ENCODE measurements at regions not wholly inside any gene's neighbourhood (a gene's known extent, or its start where the extent isn't known, plus 50 kb on each side); places are given as distances from the start of the nearest gene placed in this dataset.

DNA sequence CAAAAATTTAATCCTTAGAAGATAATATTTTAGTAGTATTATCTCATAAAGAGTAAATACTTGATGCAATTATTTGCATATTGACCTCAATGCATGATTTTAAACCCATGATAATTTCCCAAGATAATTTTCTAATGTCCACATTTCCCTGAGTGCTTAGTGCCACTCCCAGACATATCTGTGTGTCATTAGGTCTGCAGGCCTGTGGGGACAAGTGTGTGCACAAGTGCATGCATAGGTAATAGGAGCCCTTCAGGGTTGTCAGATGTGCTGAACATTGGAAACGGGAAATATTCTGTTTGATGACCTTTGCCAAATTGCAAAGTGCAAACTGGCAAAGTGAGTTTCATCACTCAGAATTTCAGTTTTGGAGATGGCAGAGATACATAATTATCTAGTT lies 369.9 kb downstream of the KLF5 start:
- no peaks in the 10 kb centered on the region for H3K27me3 Mint-ChIP-seq (ENCODE audit: low read depth)
- peaks cover 7% of the 10 kb centered on the region for H3K9me3 Mint-ChIP-seq
- TF ChIP-seq, protein P1, sequence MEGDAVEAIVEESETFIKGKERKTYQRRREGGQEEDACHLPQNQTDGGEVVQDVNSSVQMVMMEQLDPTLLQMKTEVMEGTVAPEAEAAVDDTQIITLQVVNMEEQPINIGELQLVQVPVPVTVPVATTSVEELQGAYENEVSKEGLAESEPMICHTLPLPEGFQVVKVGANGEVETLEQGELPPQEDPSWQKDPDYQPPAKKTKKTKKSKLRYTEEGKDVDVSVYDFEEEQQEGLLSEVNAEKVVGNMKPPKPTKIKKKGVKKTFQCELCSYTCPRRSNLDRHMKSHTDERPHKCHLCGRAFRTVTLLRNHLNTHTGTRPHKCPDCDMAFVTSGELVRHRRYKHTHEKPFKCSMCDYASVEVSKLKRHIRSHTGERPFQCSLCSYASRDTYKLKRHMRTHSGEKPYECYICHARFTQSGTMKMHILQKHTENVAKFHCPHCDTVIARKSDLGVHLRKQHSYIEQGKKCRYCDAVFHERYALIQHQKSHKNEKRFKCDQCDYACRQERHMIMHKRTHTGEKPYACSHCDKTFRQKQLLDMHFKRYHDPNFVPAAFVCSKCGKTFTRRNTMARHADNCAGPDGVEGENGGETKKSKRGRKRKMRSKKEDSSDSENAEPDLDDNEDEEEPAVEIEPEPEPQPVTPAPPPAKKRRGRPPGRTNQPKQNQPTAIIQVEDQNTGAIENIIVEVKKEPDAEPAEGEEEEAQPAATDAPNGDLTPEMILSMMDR (IDR thresholded peaks at IDR 0.05; ENCODE audit: unreplicated experiment in 3 of 3) = no peak
- H3K4me1 Mint-ChIP-seq = peaks cover 4% of the 10 kb centered on the region
- H3K4me3 Mint-ChIP-seq = no peak overlapping the region
- no peaks in the 10 kb centered on the region for H3K36me3 Mint-ChIP-seq (ENCODE audit: low read depth)
- H3K27ac Mint-ChIP-seq = no peak overlapping the region

GRCh38 chr13:73428137-73428536 lies 369.3 kb downstream of the KLF5 start:
- no peaks in the 10 kb centered on the region for H3K36me3 Mint-ChIP-seq (ENCODE audit: low read depth)
- no peak overlapping the region for H3K27ac Mint-ChIP-seq
- peaks cover 7% of the 10 kb centered on the region for H3K9me3 Mint-ChIP-seq
- H3K27me3 Mint-ChIP-seq (ENCODE audit: low read depth) = no peaks in the 10 kb centered on the region
- H3K4me3 Mint-ChIP-seq = no peak overlapping the region
- TF ChIP-seq, protein P1 (IDR thresholded peaks at IDR 0.05; ENCODE audit: unreplicated experiment in 3 of 3) = no peak
- peaks cover 4% of the 10 kb centered on the region for H3K4me1 Mint-ChIP-seq

DNA sequence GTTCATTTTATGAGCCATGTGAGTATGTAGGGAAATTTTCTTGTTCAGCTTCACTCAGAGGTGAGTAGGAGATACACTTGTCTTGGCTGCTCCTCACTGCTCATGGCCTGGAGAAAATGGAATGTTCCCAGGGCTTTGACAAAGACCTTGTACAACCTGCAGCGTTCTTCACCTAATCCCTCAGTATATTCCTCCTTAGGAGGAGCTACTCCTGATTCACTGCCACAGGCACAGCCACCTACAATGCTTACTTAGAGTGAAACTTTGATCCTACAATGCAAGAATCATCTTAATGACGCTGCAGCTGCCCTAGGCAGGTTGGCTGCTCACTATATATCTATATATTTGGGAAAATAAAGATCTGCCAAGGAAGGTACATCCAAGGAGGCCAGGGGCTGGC lies 364.2 kb downstream of the KLF5 start:
- Mint-ChIP-seq H3K4me3 (no peak overlapping the region), H3K4me1 (no peaks in the 10 kb centered on the region), H3K36me3 (ENCODE audit: low read depth) (no peaks in the 10 kb centered on the region)

DNA sequence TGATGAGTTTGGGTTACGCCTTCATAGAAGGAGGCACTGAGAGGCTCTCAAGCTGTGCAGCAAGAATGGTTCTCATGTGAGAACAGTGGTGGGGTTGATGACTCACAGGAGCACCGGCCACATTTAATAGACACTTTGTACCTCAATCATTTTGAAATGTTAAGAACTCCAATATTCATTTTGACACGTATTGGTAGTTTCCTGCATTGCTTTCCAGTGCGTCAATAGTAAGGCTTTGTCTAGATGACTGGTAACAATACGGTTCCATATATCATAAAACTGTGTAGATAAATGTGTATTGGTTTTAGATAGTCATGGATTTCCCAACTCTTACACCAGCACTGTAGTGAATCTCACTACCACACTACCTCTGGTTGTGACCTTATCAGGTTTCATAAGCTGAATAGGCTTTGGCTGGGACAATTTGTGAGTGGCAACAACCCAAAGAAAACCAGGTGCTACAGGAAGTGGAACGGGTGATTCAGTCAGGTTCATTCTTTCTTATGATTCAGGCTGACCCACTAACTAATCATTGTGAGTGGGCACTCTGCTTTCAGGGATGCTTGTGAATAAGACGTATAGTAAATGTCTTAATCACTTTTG lies 362.6 kb downstream of the KLF5 start:
- Mint-ChIP-seq H3K4me1 (no peaks in the 10 kb centered on the region), H3K27ac (no peak overlapping the region), H3K27me3 (ENCODE audit: low read depth) (no peaks in the 10 kb centered on the region), H3K4me3 (no peak overlapping the region), H3K9me3 (no peaks in the 10 kb centered on the region), H3K36me3 (ENCODE audit: low read depth) (no peaks in the 10 kb centered on the region)
- TF ChIP-seq, protein P1 (IDR thresholded peaks at IDR 0.05; ENCODE audit: unreplicated experiment in 3 of 3) = no peak

More for the DNA sequence above, 364.2 kb downstream of the KLF5 start:
- no peak overlapping the region for H3K27ac Mint-ChIP-seq
- TF ChIP-seq, protein P1 (IDR thresholded peaks at IDR 0.05; ENCODE audit: unreplicated experiment in 3 of 3) = no peak
- no peaks in the 10 kb centered on the region for H3K27me3 Mint-ChIP-seq (ENCODE audit: low read depth)
- no peaks in the 10 kb centered on the region for H3K9me3 Mint-ChIP-seq

DNA sequence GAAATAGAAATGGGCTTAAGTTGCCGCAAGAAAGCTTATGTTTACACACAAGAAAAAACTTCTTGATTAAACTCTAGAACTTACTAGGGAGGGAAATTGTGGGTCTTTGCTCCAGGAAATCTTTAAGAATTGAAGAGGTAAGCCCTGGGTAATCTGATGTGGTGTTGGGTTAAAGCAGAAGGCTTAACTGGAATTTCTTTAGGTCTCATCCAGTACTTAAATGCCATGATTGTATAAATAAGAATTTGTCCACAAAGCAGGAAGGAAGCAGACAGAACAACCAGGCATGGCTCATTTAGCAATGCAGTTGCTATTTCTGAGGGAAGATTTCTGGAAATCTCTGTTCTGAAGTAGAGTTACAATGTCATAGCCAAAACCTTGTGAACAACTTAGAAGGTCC lies 360.4 kb downstream of the KLF5 start:
- Mint-ChIP-seq H3K4me3 (no peak overlapping the region), H3K36me3 (ENCODE audit: low read depth) (no peaks in the 10 kb centered on the region), H3K27ac (no peak overlapping the region), H3K27me3 (ENCODE audit: low read depth) (no peaks in the 10 kb centered on the region), H3K9me3 (no peaks in the 10 kb centered on the region), H3K4me1 (no peaks in the 10 kb centered on the region)
- TF ChIP-seq, protein P1 (IDR thresholded peaks at IDR 0.05; ENCODE audit: unreplicated experiment in 3 of 3) = no peak

GRCh38 chr13:73417012-73417615 lies 358.3 kb downstream of the KLF5 start:
- Mint-ChIP-seq H3K27me3 (ENCODE audit: low read depth) (no peaks in the 10 kb centered on the region), H3K4me3 (no peak overlapping the region), H3K27ac (no peak overlapping the region), H3K4me1 (no peaks in the 10 kb centered on the region), H3K36me3 (ENCODE audit: low read depth) (no peaks in the 10 kb centered on the region), H3K9me3 (no peaks in the 10 kb centered on the region)
- TF ChIP-seq, protein P1 (IDR thresholded peaks at IDR 0.05; ENCODE audit: unreplicated experiment in 3 of 3) = peak in 1 of 3 experiments; percentile 12

Data from nephron (organoid).